ENCODE measurements at regions not wholly inside any gene's neighbourhood (a gene's known extent, or its start where the extent isn't known, plus 50 kb on each side); places are given as distances from the start of the nearest gene placed in this dataset.

GRCh38 chr9:7297521-7297920 lies 502.1 kb downstream of the DMAC1 start:
- Histone ChIP-seq H3K27me3 (ENCODE audit: low read depth) (no peaks in the 10 kb centered on the region), H3K4me1 (no peaks in the 10 kb centered on the region), H3K9me3 (replicated peaks) (no peaks in the 10 kb centered on the region), H3K36me3 (no peaks in the 10 kb centered on the region), H3K4me3 (no peak overlapping the region), H3K27ac (replicated peaks) (no peak overlapping the region)
- no peak for DNase-seq
- intact Hi-C loops (cut with micrococcal nuclease) = no loop called here
- TF ChIP-seq CTCF (IDR thresholded peaks at IDR 0.05; ENCODE audit: borderline replicate concordance) = no peak

GRCh38 chr9:7293091-7293490 lies 506.5 kb downstream of the DMAC1 start:
- no peaks in the 10 kb centered on the region for H3K36me3 ChIP-seq
- TF ChIP-seq CTCF (IDR thresholded peaks at IDR 0.05; ENCODE audit: borderline replicate concordance) = no peak
- no peak overlapping the region for H3K4me3 ChIP-seq
- H3K27me3 ChIP-seq (ENCODE audit: low read depth) = no peaks in the 10 kb centered on the region
- DNase-seq = no peak
- no peaks in the 10 kb centered on the region for H3K9me3 ChIP-seq (replicated peaks)
- H3K27ac ChIP-seq (replicated peaks) = no peak overlapping the region
- intact Hi-C loops (cut with micrococcal nuclease) = no loop called here
- no peaks in the 10 kb centered on the region for H3K4me1 ChIP-seq

DNA sequence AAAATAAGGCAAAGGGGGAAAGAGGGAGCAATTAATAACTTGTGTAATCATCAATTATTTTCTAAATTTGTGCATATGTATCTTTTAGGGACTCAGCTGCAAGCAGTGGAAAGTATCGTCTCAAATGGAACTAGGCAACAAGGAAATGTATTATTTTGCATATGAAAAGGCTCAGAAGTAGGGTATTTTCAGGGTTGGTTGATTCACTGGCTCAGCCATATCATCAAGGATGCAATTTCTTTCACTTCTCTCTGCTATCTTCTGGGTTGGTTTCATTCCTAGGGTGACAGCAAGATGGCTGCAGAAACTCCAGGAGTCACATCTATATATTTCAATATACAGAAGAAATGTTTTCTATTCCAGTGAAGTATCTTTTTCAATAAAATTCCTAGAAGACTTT lies 509.8 kb downstream of the DMAC1 start:
- TF ChIP-seq CTCF (IDR thresholded peaks at IDR 0.05; ENCODE audit: borderline replicate concordance) = no peak
- intact Hi-C loops (cut with micrococcal nuclease) = no loop called here
- H3K9me3 ChIP-seq (replicated peaks) = no peaks in the 10 kb centered on the region
- H3K27ac ChIP-seq (replicated peaks) = no peak overlapping the region
- H3K27me3 ChIP-seq (ENCODE audit: low read depth) = peaks cover 6% of the 10 kb centered on the region
- DNase-seq = no peak
- H3K4me1 ChIP-seq = no peaks in the 10 kb centered on the region
- no peaks in the 10 kb centered on the region for H3K36me3 ChIP-seq
- H3K4me3 ChIP-seq = no peak overlapping the region

DNA sequence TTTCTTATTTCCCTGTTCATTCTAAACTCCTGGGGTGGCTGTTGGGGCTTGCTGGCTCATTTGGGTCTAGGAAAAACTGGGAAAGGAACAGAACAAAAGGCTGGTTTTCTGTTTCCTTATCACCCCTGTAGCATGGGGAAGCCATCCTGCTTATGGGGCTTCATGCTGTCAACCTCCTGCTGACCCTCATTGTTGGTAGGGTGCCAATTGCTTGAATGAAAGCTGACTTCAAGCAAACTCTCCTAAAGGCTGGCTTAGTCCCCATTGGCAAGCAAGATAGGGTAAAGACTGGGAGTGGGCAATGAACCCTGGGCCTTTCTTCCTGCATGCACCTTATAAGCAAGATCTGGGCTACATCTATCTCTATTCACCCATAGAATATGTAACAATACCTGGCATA lies 511.6 kb downstream of the DMAC1 start:
- DNase-seq = no peak
- H3K36me3 ChIP-seq = no peaks in the 10 kb centered on the region
- intact Hi-C loops (cut with micrococcal nuclease) = no loop called here
- no peak overlapping the region for H3K4me3 ChIP-seq
- no peak for TF ChIP-seq CTCF (IDR thresholded peaks at IDR 0.05; ENCODE audit: borderline replicate concordance)
- H3K9me3 ChIP-seq (replicated peaks) = no peaks in the 10 kb centered on the region
- no peaks in the 10 kb centered on the region for H3K4me1 ChIP-seq
- H3K27ac ChIP-seq (replicated peaks) = no peak overlapping the region
- peaks cover 6% of the 10 kb centered on the region for H3K27me3 ChIP-seq (ENCODE audit: low read depth)

DNA sequence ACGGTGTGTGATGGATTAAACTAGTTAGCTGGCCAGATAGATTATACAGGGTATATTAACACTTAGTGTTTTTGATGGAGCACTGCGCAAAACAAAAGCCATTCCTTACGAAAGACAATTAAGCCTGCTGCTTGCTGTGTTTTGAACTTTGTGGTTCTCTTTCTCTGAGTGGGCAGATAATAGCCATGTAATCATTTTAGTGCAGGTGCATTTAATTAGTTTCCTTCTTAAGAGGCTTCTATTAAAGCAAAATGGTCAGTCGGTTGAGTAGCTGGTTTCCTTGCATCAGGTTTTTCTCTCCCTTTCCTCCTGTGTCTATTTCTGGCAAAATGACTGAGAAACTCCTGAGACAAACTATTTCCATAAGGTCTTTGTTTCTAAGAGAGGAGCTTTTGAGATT lies 512.5 kb downstream of the DMAC1 start:
- intact Hi-C loops (cut with micrococcal nuclease) = no loop called here

More for the DNA sequence above, 512.5 kb downstream of the DMAC1 start:
- H3K27me3 ChIP-seq (ENCODE audit: low read depth) = peaks cover 6% of the 10 kb centered on the region
- no peak for DNase-seq
- no peak overlapping the region for H3K4me3 ChIP-seq
- H3K27ac ChIP-seq (replicated peaks) = no peak overlapping the region
- no peak for TF ChIP-seq CTCF (IDR thresholded peaks at IDR 0.05; ENCODE audit: borderline replicate concordance)
- peaks cover under 1% of the 10 kb centered on the region for H3K9me3 ChIP-seq (replicated peaks)
- H3K4me1 ChIP-seq = no peaks in the 10 kb centered on the region
- no peaks in the 10 kb centered on the region for H3K36me3 ChIP-seq

All from left ventricle myocardium inferior (tissue), 1 donor.